SK-N-MC (cell line): ENCODE measurements at regions not wholly inside any gene's neighbourhood (a gene's known extent, or its start where the extent isn't known, plus 50 kb on each side); places are given as distances from the start of the nearest gene placed in this dataset.

Source experiments
- DNase-seq: peaks from one replicate; pipeline ENCODE4 v3.0.0-alpha.2; 2011; ENCODE audit warnings: low read depth, low spot score
- H3K27ac ChIP-seq: fragments of 200-600 bp; sonication (generic); 2 replicates; pipeline ENCODE4 v1.5.1; 2016; ENCODE audit warnings: mixed run types
- H3K36me3 ChIP-seq: fragments of 200-600 bp; sonication (generic); 2 replicates; pipeline ENCODE4 v1.6.1; 2017; ENCODE audit warnings: antibody characterized with exemption, low read length, mixed read lengths; ENCODE audit not compliant: insufficient read depth
- H3K4me3 ChIP-seq: fragments of 200-600 bp; sonication (generic); 2 replicates; pipeline ENCODE4 v1.5.1; 2016
- H3K9ac ChIP-seq: fragments of 200-600 bp; sonication (generic); 2 replicates; pipeline ENCODE4 v1.8.0; 2017; ENCODE audit warnings: mixed run types, mixed read lengths; ENCODE audit not compliant: insufficient read length
- H3K9me3 ChIP-seq: fragments of 200-600 bp; sonication (generic); 2 replicates; pipeline ENCODE4 v1.6.1; 2017; ENCODE audit warnings: low read depth, mild to moderate bottlenecking, antibody characterized with exemption, low read length, moderate library complexity, mixed read lengths
- EZH2 ChIP-seq: fragments of 200-600 bp; sonication (generic); IDR thresholded peaks from one replicate; pipeline ENCODE4 v1.6.1; 2017; ENCODE audit warnings: antibody characterized with exemption
- FOXP2 ChIP-seq: optimal IDR thresholded peaks from 2 replicates; pipeline ENCODE3; 2011; ENCODE audit warnings: mild to moderate bottlenecking, moderate library complexity; ENCODE audit not compliant: insufficient read depth; ENCODE audit errors: extremely low read length, control extremely low read depth
- POLR2AphosphoS5 ChIP-seq: IDR thresholded peaks from 2 replicates; pipeline ENCODE4 v1.6.1; 2012; ENCODE audit warnings: mild to moderate bottlenecking, low read depth, low read length, borderline replicate concordance

DNA sequence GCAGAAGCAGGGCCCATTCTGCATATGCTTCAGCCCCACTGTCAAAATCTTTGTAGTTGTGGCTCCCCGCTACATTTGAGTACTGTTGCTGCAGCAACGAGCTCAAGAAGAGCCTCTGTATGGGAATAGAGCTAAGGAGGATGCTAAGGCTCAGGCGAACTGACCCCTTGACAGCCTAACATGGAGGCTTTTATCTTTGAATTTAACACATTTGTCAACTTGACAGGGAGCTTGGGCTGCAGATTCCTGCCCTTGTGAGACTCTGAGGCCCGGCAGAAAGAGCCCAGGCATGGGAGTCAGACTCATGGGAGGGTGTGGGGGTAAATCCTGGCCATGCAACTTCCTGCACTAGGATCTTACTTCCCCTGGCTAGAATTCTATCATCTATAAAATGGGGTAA is 278.7 kb upstream of the CITED2 start:
- H3K4me3 ChIP-seq, result no peak overlapping the region
- no peaks in the 10 kb centered on the region for H3K9me3 ChIP-seq
- no peak overlapping the region for H3K27ac ChIP-seq
- no peak overlapping the region for H3K9ac ChIP-seq
- no peaks in the 10 kb centered on the region for H3K36me3 ChIP-seq
- no peak for TF ChIP-seq FOXP2
- TF ChIP-seq POLR2AphosphoS5, result no peak
- TF ChIP-seq EZH2, result no peak
- no peak for DNase-seq

DNA sequence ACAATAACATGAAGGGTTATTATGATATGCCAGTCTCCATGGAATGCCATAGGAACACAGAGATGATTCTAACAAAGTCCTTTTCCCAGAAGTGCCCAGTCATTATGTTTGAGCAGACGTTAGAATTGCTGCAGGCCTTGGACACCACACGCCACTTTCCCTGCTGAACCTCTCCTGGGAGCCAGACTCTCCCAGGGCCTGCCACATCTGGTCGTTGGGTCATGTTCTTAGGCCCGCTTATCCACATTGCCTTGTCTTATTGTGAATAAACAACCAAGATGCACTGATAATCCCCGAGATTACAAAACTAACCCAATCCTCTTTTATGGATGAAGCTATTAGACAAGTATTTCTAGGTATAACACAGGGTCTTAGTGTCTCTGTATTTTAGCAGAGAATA is 276.5 kb upstream of the CITED2 start:
- Histone ChIP-seq H3K9ac (no peak overlapping the region), H3K27ac (no peak overlapping the region), H3K9me3 (no peaks in the 10 kb centered on the region), H3K36me3 (no peaks in the 10 kb centered on the region), H3K4me3 (no peak overlapping the region)
- TF ChIP-seq FOXP2 (no peak), EZH2 (no peak), POLR2AphosphoS5 (no peak)
- DNase-seq, result no peak

DNA sequence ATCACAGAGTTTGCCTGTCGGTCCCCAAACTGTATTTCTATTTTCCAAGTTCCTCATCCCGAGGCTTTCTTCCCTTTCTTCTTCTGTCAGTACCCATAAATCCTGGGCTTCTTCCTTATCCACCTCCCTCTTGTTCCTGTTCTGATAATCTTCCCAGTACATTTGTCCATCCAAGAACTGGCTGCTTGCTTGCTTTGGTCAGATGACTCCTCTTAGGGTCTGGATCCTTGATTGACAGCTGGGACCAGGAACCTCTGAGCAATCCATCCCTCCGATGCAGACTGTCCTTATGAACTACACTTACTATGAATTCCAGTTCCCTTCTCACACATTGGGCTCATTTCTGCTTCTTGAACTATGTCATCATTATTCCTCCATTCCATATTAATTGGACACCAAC is 275.3 kb upstream of the CITED2 start:
- no peak overlapping the region for H3K27ac ChIP-seq
- no peaks in the 10 kb centered on the region for H3K36me3 ChIP-seq
- no peak for TF ChIP-seq FOXP2
- no peak for TF ChIP-seq POLR2AphosphoS5
- no peak for TF ChIP-seq EZH2
- DNase-seq, result no peak
- H3K9ac ChIP-seq, result no peak overlapping the region
- no peak overlapping the region for H3K4me3 ChIP-seq
- H3K9me3 ChIP-seq, result no peaks in the 10 kb centered on the region

DNA sequence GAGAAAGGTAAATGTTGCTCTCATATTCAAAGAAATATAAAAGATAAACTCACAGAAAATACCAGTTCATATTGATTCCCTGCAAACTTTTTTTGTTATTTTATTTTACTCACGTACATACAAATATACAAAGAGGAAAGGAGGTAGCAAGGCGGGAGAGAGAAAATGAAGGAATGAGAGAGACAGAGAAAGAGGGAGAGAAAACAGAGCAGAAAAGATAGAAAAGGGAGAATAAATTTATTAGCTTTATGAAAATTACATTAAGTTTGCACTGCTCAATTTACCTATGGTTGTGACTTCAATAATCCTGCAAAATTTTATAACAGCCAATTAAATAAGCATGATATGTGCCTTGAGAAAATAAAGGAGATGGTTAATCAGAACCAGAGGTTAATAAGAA is 274.7 kb upstream of the CITED2 start:
- no peak for DNase-seq
- H3K36me3 ChIP-seq, result no peaks in the 10 kb centered on the region
- H3K27ac ChIP-seq, result no peak overlapping the region
- H3K9me3 ChIP-seq, result no peaks in the 10 kb centered on the region
- TF ChIP-seq FOXP2 (no peak), POLR2AphosphoS5 (no peak), EZH2 (no peak)
- H3K4me3 ChIP-seq, result no peak overlapping the region
- no peak overlapping the region for H3K9ac ChIP-seq

DNA sequence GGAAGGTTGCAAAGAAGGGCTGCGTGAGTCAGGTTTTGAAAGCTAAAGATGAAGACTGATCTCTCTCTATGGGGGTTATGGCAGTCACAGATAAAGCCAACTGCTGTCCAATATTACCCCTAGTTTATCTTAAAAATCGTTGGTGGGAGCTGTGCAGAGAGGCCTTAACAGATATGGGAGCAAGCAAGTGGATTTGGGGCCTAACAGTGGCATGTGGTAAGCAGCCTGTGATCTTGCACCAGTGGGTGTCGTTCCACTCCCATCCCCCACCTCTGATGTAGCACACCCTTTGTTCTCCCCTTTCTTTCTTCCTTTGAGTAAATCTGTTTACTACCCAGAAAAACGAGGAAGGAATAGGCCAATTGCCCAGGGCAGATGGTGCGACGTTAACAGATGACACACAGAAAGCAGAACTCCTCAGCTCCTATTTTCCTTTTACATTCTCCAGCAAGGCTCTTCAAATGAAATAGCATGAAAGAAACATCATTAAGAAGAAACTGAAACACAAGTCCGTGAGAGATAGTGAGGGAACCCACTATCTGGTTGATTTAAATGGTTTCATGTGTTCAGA is 274.1 kb upstream of the CITED2 start:
- TF ChIP-seq EZH2, result no peak
- no peak for TF ChIP-seq POLR2AphosphoS5
- TF ChIP-seq FOXP2, result no peak
- no peak overlapping the region for H3K27ac ChIP-seq
- no peak overlapping the region for H3K4me3 ChIP-seq
- H3K9me3 ChIP-seq, result no peaks in the 10 kb centered on the region
- no peak overlapping the region for H3K9ac ChIP-seq
- DNase-seq, result no peak
- H3K36me3 ChIP-seq, result no peaks in the 10 kb centered on the region

DNA sequence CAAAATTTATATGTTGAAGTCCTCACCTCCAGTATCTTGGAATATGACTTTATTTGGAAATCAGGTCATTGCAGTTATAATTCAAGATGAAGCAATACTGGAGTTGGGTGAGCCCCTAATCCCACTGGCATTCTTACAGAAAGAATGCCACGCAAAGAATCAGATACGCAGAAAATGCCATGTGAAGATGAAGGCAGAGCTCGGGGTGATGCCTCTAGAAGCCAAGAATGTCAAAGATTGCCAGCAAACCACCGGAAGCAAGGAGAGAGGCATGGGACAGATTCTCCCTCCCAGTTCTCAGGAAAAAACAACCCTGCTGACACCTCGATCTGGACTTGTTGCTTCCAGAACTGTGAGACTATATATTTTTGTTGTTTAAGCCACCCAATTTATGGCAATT is 273.4 kb upstream of the CITED2 start:
- DNase-seq, result no peak
- TF ChIP-seq EZH2, result no peak
- TF ChIP-seq POLR2AphosphoS5, result no peak
- TF ChIP-seq FOXP2, result no peak
- Histone ChIP-seq H3K27ac (no peak overlapping the region), H3K9me3 (no peaks in the 10 kb centered on the region), H3K4me3 (no peak overlapping the region), H3K36me3 (no peaks in the 10 kb centered on the region), H3K9ac (no peak overlapping the region)

DNA sequence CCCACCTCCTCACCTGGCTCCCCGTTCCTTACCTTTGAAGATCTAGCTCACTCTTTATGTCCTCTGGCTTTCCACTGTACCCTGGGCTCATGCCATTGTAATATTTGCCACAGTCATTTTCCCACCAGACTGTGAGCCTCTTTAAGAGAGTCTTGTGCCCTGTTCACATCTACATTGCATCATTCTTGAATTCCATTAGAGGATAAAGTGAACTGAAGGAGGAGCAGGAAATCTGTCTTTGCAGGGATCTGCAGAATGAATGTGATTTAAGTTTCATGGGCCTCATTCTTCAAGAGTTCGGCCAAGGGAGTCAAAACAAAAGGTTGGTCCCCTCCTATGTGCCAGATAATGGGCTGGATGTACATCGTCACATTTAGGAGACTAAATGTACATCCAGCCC is 272.6 kb upstream of the CITED2 start:
- no peak for DNase-seq
- Histone ChIP-seq H3K36me3 (no peaks in the 10 kb centered on the region), H3K4me3 (no peak overlapping the region), H3K9me3 (no peaks in the 10 kb centered on the region), H3K9ac (no peak overlapping the region), H3K27ac (no peak overlapping the region)
- TF ChIP-seq FOXP2 (no peak), POLR2AphosphoS5 (no peak), EZH2 (no peak)

DNA sequence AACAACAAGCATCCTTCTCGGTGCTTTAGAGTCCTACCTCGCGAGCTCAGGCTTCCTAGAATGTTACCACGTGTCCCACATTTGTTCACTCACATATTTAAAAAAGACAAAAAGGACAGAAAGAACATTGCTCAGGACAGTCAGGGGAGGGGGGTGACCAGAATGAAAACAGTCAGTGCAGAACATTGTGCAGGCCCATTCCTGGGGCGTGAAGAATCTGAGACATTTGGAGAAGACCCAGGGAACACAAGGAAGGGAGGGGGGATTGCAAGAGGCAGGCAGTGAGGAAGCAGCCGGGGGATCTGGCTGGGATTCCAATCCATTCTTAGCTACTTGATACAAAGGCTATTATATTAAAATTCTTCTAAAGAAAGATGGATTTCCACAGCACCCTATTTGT is 270.4 kb upstream of the CITED2 start:
- Histone ChIP-seq H3K27ac (no peak overlapping the region), H3K4me3 (no peak overlapping the region), H3K36me3 (no peaks in the 10 kb centered on the region), H3K9ac (no peak overlapping the region), H3K9me3 (no peaks in the 10 kb centered on the region)
- no peak for DNase-seq
- TF ChIP-seq EZH2, result no peak
- no peak for TF ChIP-seq POLR2AphosphoS5
- no peak for TF ChIP-seq FOXP2

DNA sequence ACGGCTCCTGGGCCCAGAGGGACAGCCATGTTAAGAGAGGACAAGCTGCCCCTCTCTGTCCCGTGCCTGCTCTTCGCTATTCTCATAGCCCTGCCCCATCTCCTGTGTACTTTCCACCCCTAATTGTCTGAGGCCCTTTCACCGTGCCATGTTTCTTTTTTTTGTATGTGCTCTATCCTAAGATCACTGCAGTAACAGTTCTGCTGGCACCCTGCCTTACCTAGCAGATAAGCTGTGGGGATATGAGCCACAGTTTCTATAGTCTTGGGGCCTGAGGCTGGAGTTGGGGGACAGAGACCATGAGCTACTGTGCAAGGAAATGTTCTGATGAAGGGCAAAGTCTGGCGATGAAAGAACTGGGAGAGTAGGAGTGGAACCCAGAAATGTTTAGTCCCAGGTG is 269.5 kb upstream of the CITED2 start:
- Histone ChIP-seq H3K4me3 (no peak overlapping the region), H3K27ac (no peak overlapping the region), H3K9me3 (no peaks in the 10 kb centered on the region), H3K36me3 (no peaks in the 10 kb centered on the region), H3K9ac (no peak overlapping the region)
- no peak for DNase-seq
- TF ChIP-seq FOXP2 (no peak), EZH2 (no peak)

DNA sequence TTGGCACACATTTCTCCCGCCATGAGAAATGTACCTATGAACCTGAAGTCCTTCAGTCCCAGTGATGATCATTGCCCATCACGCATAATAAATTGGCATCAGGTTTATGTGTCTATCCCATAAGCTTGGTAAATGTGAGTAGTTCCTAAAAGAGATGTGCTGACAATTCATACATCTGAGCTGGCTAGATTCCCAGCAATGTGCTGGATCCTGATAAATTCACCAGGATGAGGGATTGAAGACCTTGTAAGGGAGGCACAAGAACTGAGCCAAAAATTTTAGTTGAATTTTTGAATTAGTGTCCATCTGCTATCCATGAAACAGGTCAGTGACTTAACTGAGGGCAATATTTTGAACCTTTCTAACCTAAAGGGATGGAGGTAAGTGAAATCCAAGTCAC is 267.9 kb upstream of the CITED2 start:
- H3K27ac ChIP-seq, result no peak overlapping the region
- H3K4me3 ChIP-seq, result no peak overlapping the region
- DNase-seq, result no peak
- no peak for TF ChIP-seq EZH2
- no peak for TF ChIP-seq POLR2AphosphoS5
- no peak for TF ChIP-seq FOXP2
- H3K9me3 ChIP-seq, result no peaks in the 10 kb centered on the region
- no peaks in the 10 kb centered on the region for H3K36me3 ChIP-seq
- no peak overlapping the region for H3K9ac ChIP-seq
